DOHH2 (cell line): ENCODE measurements at regions not wholly inside any gene's neighbourhood (a gene's known extent, or its start where the extent isn't known, plus 50 kb on each side); places are given as distances from the start of the nearest gene placed in this dataset.
"Not testable (repeated sequence)": the region's sequence is repeated elsewhere in the genome, so short reads cannot be mapped to it uniquely, and the experiment has no call there.

Experiments
- H3F3A ChIP-seq: fragments of 200-600 bp; sonication (generic), shearing (Covaris generic); 2 replicates; pipeline ENCODE4 v1.6.0; 2016; ENCODE audit warnings: antibody characterized with exemption, mild to moderate bottlenecking; ENCODE audit not compliant: control insufficient read depth, insufficient read depth
- H3K27ac ChIP-seq: fragments of 200-600 bp; sonication (generic); 2 replicates; pipeline ENCODE4 v1.5.1; 2014; ENCODE audit warnings: low read depth, mild to moderate bottlenecking, low read length, moderate library complexity
- H3K27me3 ChIP-seq: fragments of 200-600 bp; sonication (generic); 2 replicates; pipeline ENCODE4 v1.6.1; 2014; ENCODE audit warnings: mild to moderate bottlenecking, low read length, mixed read lengths; ENCODE audit not compliant: control insufficient read depth
- H3K36me3 ChIP-seq: fragments of 200-600 bp; sonication (generic); 2 replicates; pipeline ENCODE4 v1.6.1; 2014; ENCODE audit warnings: mild to moderate bottlenecking, low read length, moderate library complexity, mixed read lengths; ENCODE audit not compliant: control insufficient read depth
- H3K4me1 ChIP-seq: fragments of 200-600 bp; sonication (generic); 2 replicates; pipeline ENCODE4 v1.6.1; 2014; ENCODE audit warnings: mild to moderate bottlenecking, low read length, mixed read lengths; ENCODE audit not compliant: control insufficient read depth
- H3K4me2 ChIP-seq: fragments of 200-600 bp; sonication (generic); 2 replicates; pipeline ENCODE4 v1.6.0; 2014; ENCODE audit warnings: mild to moderate bottlenecking, low read length, moderate library complexity
- H3K4me3 ChIP-seq: fragments of 200-600 bp; sonication (generic); 2 replicates; pipeline ENCODE4 v1.5.1; 2014; ENCODE audit warnings: mild to moderate bottlenecking, low read length, mixed read lengths
- H3K79me2 ChIP-seq: fragments of 200-600 bp; sonication (generic); 2 replicates; pipeline ENCODE4 v1.6.1; 2014; ENCODE audit warnings: mild to moderate bottlenecking, low read length, mixed read lengths; ENCODE audit not compliant: control insufficient read depth
- H3K9me2 ChIP-seq: fragments of 200-600 bp; sonication (generic); replicated peaks from 2 replicates; pipeline ENCODE4 v1.6.1; 2014; ENCODE audit warnings: mild to moderate bottlenecking, low read length, mixed read lengths; ENCODE audit not compliant: control insufficient read depth
- H3K9me3 ChIP-seq: fragments of 200-600 bp; sonication (generic); 2 replicates; pipeline ENCODE4 v1.6.1; 2014; ENCODE audit warnings: antibody characterized with exemption, low read length, mixed read lengths; ENCODE audit not compliant: control insufficient read depth, insufficient read depth
- H4K20me1 ChIP-seq: fragments of 200-600 bp; sonication (generic); 2 replicates; pipeline ENCODE4 v1.6.0; 2014; ENCODE audit warnings: low read depth, mild to moderate bottlenecking, antibody characterized with exemption, low read length, moderate library complexity; ENCODE audit not compliant: control insufficient read depth, insufficient read depth
- CTCF ChIP-seq: fragments of 200-600 bp; sonication (generic); IDR thresholded peaks from one replicate; pipeline ENCODE4 v1.5.1; 2014; ENCODE audit warnings: antibody characterized with exemption, mild to moderate bottlenecking, low read depth, low read length; ENCODE audit not compliant: poor library complexity, severe bottlenecking
- EZH2phosphoT487 ChIP-seq: fragments of 200-600 bp; sonication (generic); IDR thresholded peaks from 2 replicates; pipeline ENCODE4 v1.6.1; 2017; ENCODE audit warnings: borderline replicate concordance, mild to moderate bottlenecking, antibody characterized with exemption, low read length, moderate library complexity, mixed read lengths

GRCh38 chr2:205865056-205865455 is 182.8 kb downstream of the NRP2 start:
- Histone ChIP-seq H3K27ac (no peak overlapping the region), H3K4me1 (no peaks in the 10 kb centered on the region), H3K9me2 (no peaks in the 10 kb centered on the region), H3K4me2 (no peak overlapping the region), H4K20me1 (no peaks in the 10 kb centered on the region), H3K36me3 (no peaks in the 10 kb centered on the region), H3K4me3 (no peak overlapping the region), H3K79me2 (no peaks in the 10 kb centered on the region), H3K9me3 (no peaks in the 10 kb centered on the region), H3K27me3 (0 out of 2 replicates have a peak, but pooled peaks cover 6% of the 10 kb centered on the region), H3F3A (no peaks in the 10 kb centered on the region)
- TF ChIP-seq EZH2phosphoT487 (no peak), CTCF (no peak)

- Histone ChIP-seq H3K27me3 (peaks cover 6% of the 10 kb centered on the region; the same call in 1 of the 2 replicates), H3K79me2 (no peaks in the 10 kb centered on the region), H3K9me3 (no peaks in the 10 kb centered on the region), H3K4me2 (no peak overlapping the region), H3K36me3 (no peaks in the 10 kb centered on the region), H3K27ac (no peak overlapping the region), H3K4me1 (no peaks in the 10 kb centered on the region), H3K4me3 (no peak overlapping the region), H3K9me2 (no peaks in the 10 kb centered on the region), H3F3A (no peaks in the 10 kb centered on the region), H4K20me1 (no peaks in the 10 kb centered on the region)
- no peak for TF ChIP-seq CTCF
- TF ChIP-seq EZH2phosphoT487 = no peak
Observed at GRCh38 chr2:205864491-205864890, 182.2 kb downstream of the NRP2 start.

GRCh38 chr2:205862761-205863160 is 180.5 kb downstream of the NRP2 start:
- not testable (repeated sequence) for H4K20me1 ChIP-seq, H3K27ac ChIP-seq, H3K79me2 ChIP-seq, H3K9me3 ChIP-seq, H3K9me2 ChIP-seq, H3F3A ChIP-seq, H3K4me3 ChIP-seq, H3K4me1 ChIP-seq, H3K4me2 ChIP-seq, H3K36me3 ChIP-seq
- H3K27me3 ChIP-seq = peaks cover 18% of the 10 kb centered on the region

- peaks cover 19% of the 10 kb centered on the region for H3K27me3 ChIP-seq
- H3K79me2 ChIP-seq = no peaks in the 10 kb centered on the region
- H3K4me1 ChIP-seq = no peaks in the 10 kb centered on the region; the same call in 1 of the 2 replicates
- H3F3A ChIP-seq = no peaks in the 10 kb centered on the region
- no peak overlapping the region for H3K4me3 ChIP-seq
- H3K9me2 ChIP-seq = no peaks in the 10 kb centered on the region
- H3K27ac ChIP-seq = no peak overlapping the region
- no peaks in the 10 kb centered on the region for H3K9me3 ChIP-seq
- TF ChIP-seq EZH2phosphoT487 (no peak), CTCF (no peak)
- H3K36me3 ChIP-seq = no peaks in the 10 kb centered on the region
- H3K4me2 ChIP-seq = no peak overlapping the region
- H4K20me1 ChIP-seq = no peaks in the 10 kb centered on the region
Observed at GRCh38 chr2:205860885-205861284, 178.6 kb downstream of the NRP2 start.
